ENCODE measurements at regions not wholly inside any gene's neighbourhood (a gene's known extent, or its start where the extent isn't known, plus 50 kb on each side); places are given as distances from the start of the nearest gene placed in this dataset.

GRCh38 chr2:196407675-196408264 lies 231.7 kb upstream of the CCDC150 start:
- H3K27ac ChIP-seq, result no peak overlapping the region
- H3K9me3 ChIP-seq, result no peaks in the 10 kb centered on the region
- WGBS, 5 donors, result 84 to 93% (median 89%) methylated on average over 1 of the region's 1 CpG
- intact Hi-C loops (cut with DNase I; ENCODE audit: low total_unique reads), result no loop called here
- TF ChIP-seq EP300 (IDR thresholded peaks at IDR 0.05) (no peak), POLR2AphosphoS5 (IDR thresholded peaks at IDR 0.05) (no peak), CTCF (IDR thresholded peaks at IDR 0.05) (no peak), POLR2A (IDR thresholded peaks at IDR 0.05) (no peak)
- DNase-seq, result no peak
- H3K36me3 ChIP-seq, result no peaks in the 10 kb centered on the region
- no peaks in the 10 kb centered on the region for H3K27me3 ChIP-seq
- H3K4me3 ChIP-seq, result no peak overlapping the region
- no peaks in the 10 kb centered on the region for H3K4me1 ChIP-seq

- Histone ChIP-seq H3K9me3 (no peaks in the 10 kb centered on the region), H3K27me3 (no peaks in the 10 kb centered on the region), H3K4me1 (no peaks in the 10 kb centered on the region), H3K27ac (no peak overlapping the region), H3K36me3 (no peaks in the 10 kb centered on the region), H3K4me3 (no peak overlapping the region)
- TF ChIP-seq EP300 (IDR thresholded peaks at IDR 0.05), result no peak
- no peak for TF ChIP-seq POLR2A (IDR thresholded peaks at IDR 0.05)
- TF ChIP-seq CTCF (IDR thresholded peaks at IDR 0.05), result no peak
- TF ChIP-seq POLR2AphosphoS5 (IDR thresholded peaks at IDR 0.05), result no peak
- intact Hi-C loops (cut with DNase I; ENCODE audit: low total_unique reads), result no loop called here
- DNase-seq, result no peak
- 77 to 93% (median 87%) methylated on average over 3 of the region's 3 CpGs for WGBS, 5 donors
These were observed 230.1 kb upstream of the CCDC150 start for GRCh38 chr2:196409376-196409775.

- H3K9me3 ChIP-seq, result no peaks in the 10 kb centered on the region
- no peaks in the 10 kb centered on the region for H3K27me3 ChIP-seq
- intact Hi-C loops (cut with DNase I; ENCODE audit: low total_unique reads), result no loop called here
- no peak overlapping the region for H3K27ac ChIP-seq
- H3K4me3 ChIP-seq, result no peak overlapping the region
- 81 to 93% (median 92%) methylated on average over 1 of the region's 1 CpG for WGBS, 5 donors
- no peak for TF ChIP-seq EP300 (IDR thresholded peaks at IDR 0.05)
- H3K4me1 ChIP-seq, result no peaks in the 10 kb centered on the region
- no peaks in the 10 kb centered on the region for H3K36me3 ChIP-seq
- DNase-seq, result no peak
These were observed 229.5 kb upstream of the CCDC150 start for GRCh38 chr2:196410008-196410407.

GRCh38 chr2:196413821-196414274 lies 225.7 kb upstream of the CCDC150 start:
- TF ChIP-seq POLR2A (IDR thresholded peaks at IDR 0.05) (no peak), EP300 (IDR thresholded peaks at IDR 0.05) (no peak), CTCF (IDR thresholded peaks at IDR 0.05) (no peak), POLR2AphosphoS5 (IDR thresholded peaks at IDR 0.05) (no peak)
- 58 to 78% (median 66%) methylated on average over 6 of the region's 6 CpGs for WGBS, 5 donors

GRCh38 chr2:196415384-196415783 lies 224.1 kb upstream of the CCDC150 start:
- H3K27ac ChIP-seq, result no peak overlapping the region
- TF ChIP-seq EP300 (IDR thresholded peaks at IDR 0.05) (no peak), POLR2AphosphoS5 (IDR thresholded peaks at IDR 0.05) (no peak), CTCF (IDR thresholded peaks at IDR 0.05) (no peak), POLR2A (IDR thresholded peaks at IDR 0.05) (no peak)
- DNase-seq, result no peak
- H3K36me3 ChIP-seq, result no peaks in the 10 kb centered on the region
- H3K4me3 ChIP-seq, result no peak overlapping the region
- H3K4me1 ChIP-seq, result no peaks in the 10 kb centered on the region
- 58 to 67% (median 62%) methylated on average over 5 of the region's 5 CpGs for WGBS, 5 donors
- no peaks in the 10 kb centered on the region for H3K27me3 ChIP-seq
- no peaks in the 10 kb centered on the region for H3K9me3 ChIP-seq
- intact Hi-C loops (cut with DNase I; ENCODE audit: low total_unique reads), result no loop called here

More at GRCh38 chr2:196413821-196414274, 225.7 kb upstream of the CCDC150 start:
- H3K27me3 ChIP-seq, result no peaks in the 10 kb centered on the region
- no peak overlapping the region for H3K4me3 ChIP-seq
- no peak overlapping the region for H3K27ac ChIP-seq
- DNase-seq, result peak in 1 of 2 donors; percentile 40
- H3K36me3 ChIP-seq, result no peaks in the 10 kb centered on the region
- no peaks in the 10 kb centered on the region for H3K9me3 ChIP-seq
- intact Hi-C loops (cut with DNase I; ENCODE audit: low total_unique reads), result no loop called here
- no peaks in the 10 kb centered on the region for H3K4me1 ChIP-seq

Measured in stomach (tissue), 8 donors.